RWPE2 (cell line): ENCODE measurements at regions not wholly inside any gene's neighbourhood (a gene's known extent, or its start where the extent isn't known, plus 50 kb on each side); places are given as distances from the start of the nearest gene placed in this dataset.

Experiments
- ATAC-seq: fragments of 200-7000 bp; cut with Tn5 transposase; 3 replicates; pipeline ENCODE4 v1.9.1; 2021; ENCODE audit warnings: low read depth
- DNase-seq: peaks from one replicate; pipeline ENCODE4 v3.0.0-alpha.2; 2020; ENCODE audit warnings: low spot score
- H3K27ac ChIP-seq: fragments of 450-650 bp; 2 replicates; pipeline ENCODE4 v1.5.1; 2017; ENCODE audit warnings: mild to moderate bottlenecking; ENCODE audit not compliant: poor library complexity, severe bottlenecking
- H3K27me3 ChIP-seq: fragments of 250-450 bp; sonication (Bioruptor Pico); 2 replicates; pipeline ENCODE4 v1.5.1; 2021; ENCODE audit warnings: mild to moderate bottlenecking, moderate library complexity; ENCODE audit not compliant: insufficient read depth, poor library complexity, severe bottlenecking
- H3K36me3 ChIP-seq: fragments of 250-450 bp; sonication (Bioruptor Pico); 2 replicates; pipeline ENCODE4 v1.5.1; 2020; ENCODE audit warnings: low read depth, mild to moderate bottlenecking, moderate library complexity
- H3K4me1 ChIP-seq: fragments of 250-450 bp; sonication (Bioruptor Pico); 2 replicates; pipeline ENCODE4 v1.5.1; 2021; ENCODE audit warnings: mild to moderate bottlenecking, moderate library complexity; ENCODE audit not compliant: insufficient read depth, poor library complexity, severe bottlenecking
- H3K4me3 ChIP-seq: fragments of 250-450 bp; sonication (Bioruptor Pico); 2 replicates; pipeline ENCODE4 v1.5.1; 2021; ENCODE audit warnings: mild to moderate bottlenecking, moderate library complexity; ENCODE audit not compliant: severe bottlenecking
- H3K9me3 ChIP-seq: fragments of 250-450 bp; sonication (Bioruptor Pico); 2 replicates; pipeline ENCODE4 v1.5.1; 2021; ENCODE audit warnings: mild to moderate bottlenecking, moderate library complexity; ENCODE audit not compliant: severe bottlenecking
- CTCF ChIP-seq: fragments of 450-650 bp; IDR thresholded peaks from one replicate; pipeline ENCODE4 v1.5.1; 2017; ENCODE audit warnings: mild to moderate bottlenecking, moderate library complexity; ENCODE audit not compliant: poor library complexity, severe bottlenecking

GRCh38 chr3:164890061-164890460 is 188.2 kb downstream of the SI start:
- Histone ChIP-seq H3K4me3 (no peak overlapping the region), H3K36me3 (no peaks in the 10 kb centered on the region), H3K9me3 (no peaks in the 10 kb centered on the region), H3K4me1 (no peaks in the 10 kb centered on the region), H3K27ac (no peak overlapping the region), H3K27me3 (no peaks in the 10 kb centered on the region)
- ATAC-seq, result no peak
- no peak for TF ChIP-seq CTCF
- no peak for DNase-seq

DNA sequence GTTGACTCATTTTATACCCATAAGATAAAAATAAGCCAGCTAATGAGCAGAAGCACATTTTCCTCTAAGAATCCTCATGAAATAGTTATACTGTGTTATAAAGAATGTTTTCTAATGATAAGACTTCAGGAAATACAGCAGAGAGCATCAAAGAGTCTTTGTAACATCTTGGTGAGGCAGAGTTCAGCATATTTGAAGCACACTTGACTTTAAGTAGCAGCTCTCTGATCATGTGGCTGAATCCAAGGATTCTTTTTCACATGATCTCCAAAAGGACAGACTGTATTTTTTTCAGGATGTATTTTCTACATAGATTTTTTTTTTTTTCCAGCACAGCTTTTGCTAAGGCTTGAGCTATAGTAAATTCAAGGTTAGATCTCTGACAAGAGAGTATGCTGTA is 195.1 kb downstream of the SI start:
- Histone ChIP-seq H3K27ac (no peak overlapping the region), H3K4me3 (no peak overlapping the region), H3K4me1 (no peaks in the 10 kb centered on the region), H3K27me3 (peaks cover 6% of the 10 kb centered on the region), H3K9me3 (no peaks in the 10 kb centered on the region), H3K36me3 (no peaks in the 10 kb centered on the region)
- no peak for DNase-seq
- ATAC-seq, result no peak
- no peak for TF ChIP-seq CTCF

DNA sequence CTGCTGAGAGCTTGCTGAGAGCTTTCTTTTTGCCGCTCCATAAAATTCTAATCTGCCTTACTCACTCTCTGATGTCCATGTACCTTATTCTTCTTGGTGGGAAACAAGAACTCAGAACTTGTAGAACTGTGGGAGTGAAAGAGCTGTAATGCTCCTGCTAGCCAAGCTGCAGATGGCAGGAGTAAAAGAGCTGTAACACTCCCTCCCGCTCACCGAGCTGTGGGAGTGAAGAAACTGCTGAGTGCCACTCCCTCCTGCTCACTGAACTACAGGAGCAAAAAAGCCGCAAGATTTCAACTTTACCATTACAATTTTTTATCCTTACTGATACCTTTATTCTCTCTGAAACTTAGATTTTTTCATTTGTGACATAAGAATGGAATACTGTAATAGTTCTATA is 199.1 kb downstream of the SI start:
- H3K9me3 ChIP-seq, result no peaks in the 10 kb centered on the region
- no peaks in the 10 kb centered on the region for H3K36me3 ChIP-seq
- H3K27me3 ChIP-seq, result peaks cover 6% of the 10 kb centered on the region
- no peak for TF ChIP-seq CTCF
- DNase-seq, result no peak
- H3K4me3 ChIP-seq, result no peak overlapping the region
- no peak overlapping the region for H3K27ac ChIP-seq
- H3K4me1 ChIP-seq, result no peaks in the 10 kb centered on the region
- no peak for ATAC-seq

GRCh38 chr3:164864454-164864853 is 213.8 kb downstream of the SI start:
- Histone ChIP-seq H3K27ac (no peak overlapping the region), H3K36me3 (no peaks in the 10 kb centered on the region), H3K27me3 (no peaks in the 10 kb centered on the region), H3K4me1 (no peaks in the 10 kb centered on the region), H3K9me3 (no peaks in the 10 kb centered on the region), H3K4me3 (no peak overlapping the region)
- DNase-seq (no peak), ATAC-seq (no peak)
- no peak for TF ChIP-seq CTCF

DNA sequence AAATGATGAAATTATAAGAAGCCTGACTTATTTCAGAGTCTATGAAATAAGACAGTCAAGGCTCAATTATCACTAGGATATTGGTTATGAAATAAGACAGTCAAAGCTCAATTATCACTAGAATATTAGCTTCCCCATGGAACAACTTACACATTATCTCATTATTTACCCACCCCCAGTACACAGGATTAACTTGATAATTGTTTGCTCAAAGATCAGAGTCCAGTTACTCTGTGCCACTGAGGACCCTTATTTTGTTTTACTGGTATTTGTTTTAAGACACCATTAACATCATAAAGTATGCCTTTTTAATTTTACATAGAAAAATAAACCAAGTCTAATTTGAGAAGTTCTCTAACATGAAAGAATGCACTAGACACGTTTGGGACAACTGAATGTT is 225.4 kb downstream of the SI start:
- Histone ChIP-seq H3K27me3 (no peaks in the 10 kb centered on the region), H3K9me3 (no peaks in the 10 kb centered on the region), H3K27ac (no peak overlapping the region), H3K4me1 (no peaks in the 10 kb centered on the region), H3K4me3 (no peak overlapping the region), H3K36me3 (no peaks in the 10 kb centered on the region)
- ATAC-seq (no peak), DNase-seq (no peak)
- TF ChIP-seq CTCF, result no peak
